ENCODE measurements at regions not wholly inside any gene's neighbourhood (a gene's known extent, or its start where the extent isn't known, plus 50 kb on each side); places are given as distances from the start of the nearest gene placed in this dataset.

GRCh38 chr21:27719226-27719625 lies 752.3 kb upstream of the ADAMTS5 start:
- TF ChIP-seq CTCF (IDR thresholded peaks at IDR 0.05) (no peak), POLR2A (IDR thresholded peaks at IDR 0.05) (no peak)
